HG03159 (cell line): ENCODE measurements at regions not wholly inside any gene's neighbourhood (a gene's known extent, or its start where the extent isn't known, plus 50 kb on each side); places are given as distances from the start of the nearest gene placed in this dataset.

ENCODE experiments used
- ATAC-seq: cut with Tn5 transposase; IDR thresholded peaks from one replicate; pipeline ENCODE4 v1.9.1; 2021; ENCODE audit warnings: mild to moderate bottlenecking, moderate library complexity; ENCODE audit not compliant: unreplicated experiment

GRCh38 chr20:54272901-54273488 lies 65.1 kb downstream of the PFDN4 start:
- no peak for ATAC-seq

GRCh38 chr20:54275359-54276111 lies 67.6 kb downstream of the PFDN4 start:
- no peak for ATAC-seq

DNA sequence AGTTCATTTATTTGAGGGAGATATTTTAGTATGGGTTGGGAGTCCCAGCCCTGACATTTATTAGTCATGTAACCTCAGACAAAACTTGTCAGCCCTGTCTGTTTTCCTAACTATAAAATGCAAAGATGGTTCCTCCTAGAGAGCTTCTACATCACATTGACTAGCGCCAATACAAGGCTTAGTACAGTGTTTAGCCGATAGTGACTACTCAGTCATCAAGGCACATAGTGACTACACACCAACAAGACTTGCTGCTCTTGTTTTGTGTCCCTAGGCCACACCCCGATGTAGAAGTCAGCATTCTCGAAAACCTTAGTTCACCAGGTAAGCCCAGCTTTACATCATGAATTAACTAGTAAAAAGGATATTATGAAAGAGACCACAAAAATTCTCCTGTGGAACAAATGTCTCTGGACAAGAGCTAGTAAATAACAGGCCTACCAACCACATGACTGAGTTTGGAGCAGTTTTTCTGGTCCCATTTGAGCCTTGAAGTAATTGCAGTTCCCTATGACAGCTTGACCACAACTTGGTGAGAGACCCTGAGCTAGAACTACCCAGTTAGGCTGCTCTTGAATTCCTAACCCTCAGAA lies 68.8 kb downstream of the PFDN4 start:
- no peak for ATAC-seq

DNA sequence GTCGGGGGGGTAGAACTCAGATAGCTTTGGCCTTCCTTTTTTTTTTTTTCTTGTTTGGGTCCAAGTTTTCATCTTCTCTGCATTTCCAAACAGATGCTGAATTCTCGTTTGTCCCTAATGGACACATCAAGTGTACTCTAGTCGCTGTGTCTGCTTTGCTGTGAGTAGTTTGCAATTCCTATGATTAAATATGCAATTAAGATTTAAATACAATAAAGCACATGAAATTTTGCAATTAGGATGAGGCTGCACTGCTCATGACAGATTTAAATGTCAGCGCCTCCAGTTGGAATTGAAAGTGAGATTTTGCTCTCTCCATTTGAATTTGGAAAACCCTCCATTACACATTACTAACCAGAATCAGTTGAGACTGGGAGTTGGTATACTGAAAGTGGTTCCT lies 70.4 kb downstream of the PFDN4 start:
- no peak for ATAC-seq

- no peak for ATAC-seq
Measured at GRCh38 chr20:54282625-54283024, 74.7 kb downstream of the PFDN4 start.

DNA sequence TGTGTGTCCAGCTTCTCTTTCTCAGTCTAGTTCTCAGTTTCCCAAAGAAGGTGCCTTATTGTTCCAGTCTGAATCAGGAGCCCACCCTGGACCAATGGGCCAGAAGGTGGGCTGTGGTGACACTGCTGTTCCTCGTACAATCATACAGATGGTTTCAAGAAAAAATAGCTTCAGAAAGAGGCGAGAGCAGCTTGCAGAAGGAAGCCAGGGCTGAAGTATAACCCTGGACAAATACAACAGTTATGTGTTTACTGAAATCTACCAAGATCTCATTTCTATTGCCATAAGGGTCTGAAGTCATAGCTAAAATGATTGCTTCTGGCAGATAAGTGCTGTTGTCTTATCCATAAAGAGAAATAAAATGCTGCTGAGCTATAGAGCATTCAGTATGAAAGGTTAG lies 75.4 kb downstream of the PFDN4 start:
- no peak for ATAC-seq

GRCh38 chr20:54284928-54285704 lies 77.2 kb downstream of the PFDN4 start:
- ATAC-seq, result no peak

DNA sequence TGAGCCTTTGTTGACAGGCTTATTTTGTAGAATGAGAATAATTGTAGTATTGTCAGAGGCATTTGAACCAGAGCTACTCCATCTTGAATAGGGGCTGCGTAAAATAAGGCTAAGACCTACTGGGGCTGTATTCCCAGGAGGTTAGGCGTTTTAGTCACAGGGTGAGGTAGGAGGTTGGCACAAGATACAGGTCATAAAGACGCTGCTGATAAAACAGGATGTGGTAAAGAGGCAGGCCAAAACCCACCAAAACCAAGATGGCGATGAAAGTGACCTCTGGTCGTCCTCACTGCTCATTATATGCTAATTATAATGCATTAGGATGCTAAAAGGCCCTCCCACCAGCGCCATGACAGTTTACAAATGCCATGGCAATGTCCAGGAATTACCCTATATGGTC lies 82.7 kb downstream of the PFDN4 start:
- no peak for ATAC-seq

DNA sequence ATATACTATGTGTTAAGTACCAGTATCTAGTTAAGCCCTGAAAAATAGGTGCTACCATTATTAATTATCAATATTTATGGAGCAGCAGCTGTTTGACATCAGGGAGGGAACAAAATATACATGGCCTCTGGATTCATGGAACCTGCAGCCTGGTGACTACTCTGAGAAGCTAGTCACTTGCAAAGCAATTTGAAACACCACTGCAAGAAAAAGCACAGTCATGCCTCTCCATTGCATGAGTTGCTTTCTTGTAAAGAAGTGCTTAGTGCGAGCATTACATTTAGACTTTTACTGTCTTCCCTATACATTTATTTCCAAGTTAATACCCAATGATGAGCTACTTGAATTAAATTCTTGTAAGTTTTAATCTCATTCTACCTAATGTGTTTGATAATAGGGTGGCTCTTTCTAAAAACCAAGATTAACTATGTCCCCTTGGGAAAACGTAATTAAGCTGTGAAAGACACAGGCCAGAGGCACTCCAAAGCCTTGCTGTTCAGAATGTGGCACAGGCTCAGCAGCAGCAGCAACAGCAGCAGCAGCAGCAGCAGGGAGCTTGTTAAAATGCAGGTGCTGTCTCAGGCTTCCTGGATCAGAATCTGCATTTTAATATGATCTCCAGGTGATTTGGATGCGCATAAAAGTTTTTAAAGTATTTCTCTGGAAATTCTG lies 83.6 kb downstream of the PFDN4 start:
- ATAC-seq, result no peak

DNA sequence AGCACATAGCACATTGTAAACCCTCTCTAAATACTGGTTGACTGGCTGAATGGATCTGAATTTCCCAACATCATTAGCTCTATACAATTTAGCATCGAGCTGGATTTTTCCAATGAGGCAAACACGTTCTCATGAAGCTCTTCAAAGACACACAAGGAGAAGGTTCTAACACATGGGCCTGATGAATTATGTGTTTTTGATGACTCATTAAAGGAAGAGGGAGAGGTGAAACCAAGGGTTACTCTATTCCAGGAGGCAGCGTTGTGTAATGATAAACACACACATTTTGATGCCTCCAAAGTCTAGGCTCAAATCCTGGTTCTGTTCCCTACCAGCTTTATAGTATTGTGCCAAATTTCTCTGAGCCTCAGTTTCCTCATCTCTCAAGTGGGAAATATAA lies 84.3 kb downstream of the PFDN4 start:
- ATAC-seq, result no peak

DNA sequence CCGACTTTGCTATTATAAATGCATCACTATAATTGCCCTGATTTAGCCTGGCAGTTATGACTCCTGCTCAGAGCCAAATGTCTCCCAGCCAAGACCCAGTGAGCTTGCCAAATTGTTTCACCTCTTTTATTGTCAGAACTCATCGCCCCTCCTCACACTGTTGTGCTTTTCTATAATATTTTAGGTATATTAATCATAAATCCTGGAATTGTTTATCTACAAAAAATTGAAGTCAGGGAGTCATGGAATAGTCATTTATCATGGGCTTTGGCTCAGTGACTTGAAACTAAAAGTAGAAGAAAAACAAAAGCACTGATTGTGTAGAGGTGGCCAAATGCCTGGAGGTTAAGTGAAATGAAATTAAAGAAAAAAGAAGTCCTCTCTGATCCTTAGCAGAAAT lies 85.6 kb downstream of the PFDN4 start:
- ATAC-seq, result no peak

DNA sequence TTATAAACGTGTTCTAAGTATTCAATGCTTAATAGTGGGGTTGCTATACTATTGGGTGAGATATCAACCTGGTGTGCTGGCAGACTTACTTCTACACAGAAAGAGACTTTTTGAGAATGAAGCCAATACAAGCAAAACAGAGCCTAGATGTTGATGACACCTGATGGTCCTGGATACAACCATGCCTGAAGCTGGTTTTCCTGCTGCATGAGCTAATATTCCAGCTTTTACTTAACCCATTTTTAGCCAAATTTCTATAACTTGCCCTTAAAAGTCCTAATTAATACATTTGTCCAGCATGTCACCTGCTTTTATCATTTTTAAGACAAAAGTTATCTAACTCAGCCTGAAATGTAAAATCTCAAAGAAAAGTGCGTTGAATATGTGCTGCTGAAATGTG lies 86.2 kb downstream of the PFDN4 start:
- ATAC-seq, result no peak

GRCh38 chr20:54295686-54296085 lies 87.8 kb downstream of the PFDN4 start:
- no peak for ATAC-seq

GRCh38 chr20:54305421-54305820 lies 97.5 kb downstream of the PFDN4 start:
- no peak for ATAC-seq

DNA sequence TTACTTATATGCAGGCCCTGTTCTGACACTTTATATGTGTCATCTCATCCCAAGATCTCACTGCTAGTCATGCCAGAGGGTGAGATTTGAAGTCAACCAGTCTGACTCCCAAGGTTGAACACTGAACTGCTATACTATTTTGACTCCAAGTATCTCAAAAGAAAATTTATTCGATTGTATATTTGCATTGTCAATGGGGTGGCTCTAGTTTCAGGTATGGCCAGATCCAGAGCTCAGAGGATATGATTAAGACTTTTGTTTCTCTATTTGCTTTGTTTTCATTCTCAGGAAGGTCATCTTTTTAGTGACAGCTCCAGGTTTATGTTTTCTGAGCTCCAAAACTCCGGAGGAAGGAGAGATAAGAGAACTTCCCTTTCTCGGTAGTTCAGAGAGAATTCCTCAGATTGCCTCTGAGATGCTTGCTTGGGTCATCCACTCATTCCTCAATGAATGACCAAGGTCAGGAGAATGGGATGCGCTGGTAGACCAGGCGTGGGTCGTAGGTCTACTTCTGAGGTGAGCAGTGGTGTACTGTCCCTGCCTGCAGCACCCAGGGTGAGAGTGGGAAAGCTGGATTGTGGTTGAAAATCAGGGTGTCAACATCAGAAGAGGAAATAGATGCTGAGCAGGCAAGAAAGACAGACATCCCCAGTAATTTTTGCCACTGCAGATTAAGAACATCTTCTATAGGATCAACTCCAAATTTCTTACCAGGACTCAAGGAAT lies 99.3 kb downstream of the PFDN4 start:
- ATAC-seq, result no peak

GRCh38 chr20:54308804-54309203 lies 100.9 kb downstream of the PFDN4 start:
- ATAC-seq, result no peak

GRCh38 chr20:54318892-54319291 lies 111.0 kb downstream of the PFDN4 start:
- no peak for ATAC-seq

DNA sequence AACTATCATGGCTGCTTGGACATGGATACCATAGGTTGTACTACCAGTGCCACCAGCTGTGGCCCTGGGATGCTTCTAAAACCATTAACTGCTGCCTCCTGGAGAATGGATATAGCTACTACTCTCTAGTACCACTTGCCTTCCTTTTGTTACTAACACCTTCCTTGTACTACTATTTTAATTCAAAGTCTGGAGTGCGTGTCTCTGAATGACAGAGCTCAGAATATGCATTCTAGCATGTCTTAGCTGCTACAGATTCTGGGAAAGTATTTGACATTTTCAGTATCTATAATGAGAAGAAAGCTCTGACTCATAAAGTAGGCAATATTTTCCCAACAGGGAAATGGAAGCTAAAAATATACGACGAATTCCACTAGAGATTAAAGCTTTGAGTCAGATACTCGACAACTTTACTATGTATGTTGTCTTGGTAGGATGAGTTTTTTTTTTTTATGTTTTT lies 112.3 kb downstream of the PFDN4 start:
- no peak for ATAC-seq

DNA sequence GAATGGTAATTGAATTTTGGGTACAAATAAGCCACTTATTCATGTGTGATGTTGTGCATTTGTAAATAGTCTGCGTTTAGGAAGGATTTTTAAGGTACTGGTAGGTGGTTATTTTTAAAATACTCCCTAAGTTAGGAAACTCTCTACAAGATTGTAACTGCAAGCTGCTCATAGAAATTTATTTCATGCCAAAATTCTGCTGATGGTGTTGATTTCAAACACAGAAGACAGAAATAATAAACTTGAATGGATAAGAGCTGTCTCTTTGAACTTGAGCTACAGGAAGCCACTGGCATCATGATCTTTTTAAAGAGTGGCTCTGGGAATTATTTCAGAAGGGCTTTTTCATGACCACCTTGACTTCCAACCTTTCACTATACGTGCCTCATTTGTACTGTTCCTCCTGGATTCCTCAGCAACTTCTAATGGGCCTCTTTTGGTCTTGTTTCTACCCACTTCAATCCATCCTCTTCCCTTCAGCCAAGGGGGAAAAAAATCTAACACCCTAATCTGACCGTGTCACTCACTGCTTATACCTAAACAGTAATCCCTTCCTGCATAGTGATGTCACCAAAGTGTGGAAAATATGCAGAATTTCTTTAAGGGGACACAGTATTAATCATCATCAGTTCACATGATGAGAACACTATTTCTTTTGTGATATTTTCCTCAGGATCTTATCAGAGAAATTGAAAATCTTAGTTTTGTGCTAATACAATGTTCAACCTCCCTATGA lies 113.6 kb downstream of the PFDN4 start:
- no peak for ATAC-seq
